HG03045 (cell line): ENCODE measurements at regions not wholly inside any gene's neighbourhood (a gene's known extent, or its start where the extent isn't known, plus 50 kb on each side); places are given as distances from the start of the nearest gene placed in this dataset.

Source experiments
- ATAC-seq: cut with Tn5 transposase; IDR thresholded peaks from one replicate; pipeline ENCODE4 v1.9.1; 2021; ENCODE audit warnings: mild to moderate bottlenecking, moderate library complexity; ENCODE audit not compliant: unreplicated experiment

DNA sequence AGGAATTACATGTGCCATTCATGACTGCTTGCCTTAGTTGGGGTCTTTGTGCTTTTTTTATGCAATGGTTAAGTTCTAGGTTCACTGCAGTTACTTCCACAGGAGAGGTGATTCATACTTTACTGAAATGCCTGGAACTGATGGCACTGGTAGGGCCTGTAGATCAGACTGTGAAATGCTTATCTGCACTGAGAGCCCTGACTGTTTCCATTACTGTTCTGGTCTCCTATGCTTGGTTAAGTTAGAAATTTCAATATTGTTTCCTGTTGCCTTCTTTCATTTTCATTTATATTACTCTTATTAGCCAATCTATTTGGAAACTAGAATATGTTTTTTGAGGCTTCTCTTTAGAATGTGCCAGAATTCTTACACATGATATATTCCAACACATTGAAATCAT, 484.1 kb upstream of the SEMA6A start:
- no peak for ATAC-seq

DNA sequence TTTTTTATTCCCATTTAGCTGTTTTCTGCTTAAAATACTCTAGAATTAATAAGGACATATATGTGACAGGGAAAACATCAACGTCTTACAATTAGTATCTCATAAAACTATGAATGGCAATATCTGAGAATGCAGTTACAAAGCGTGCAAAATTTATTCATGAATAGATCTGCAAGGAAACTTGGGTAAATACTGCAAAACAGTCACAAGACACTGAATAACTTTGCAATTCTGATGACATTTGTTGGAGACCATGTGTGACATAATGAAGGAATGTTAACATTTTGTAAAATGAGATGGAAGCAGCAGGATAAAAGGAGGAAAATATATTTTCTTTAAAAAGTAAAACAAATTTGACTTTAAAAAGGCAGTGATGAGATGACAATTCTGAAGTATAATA, 480.9 kb upstream of the SEMA6A start:
- ATAC-seq: no peak

DNA sequence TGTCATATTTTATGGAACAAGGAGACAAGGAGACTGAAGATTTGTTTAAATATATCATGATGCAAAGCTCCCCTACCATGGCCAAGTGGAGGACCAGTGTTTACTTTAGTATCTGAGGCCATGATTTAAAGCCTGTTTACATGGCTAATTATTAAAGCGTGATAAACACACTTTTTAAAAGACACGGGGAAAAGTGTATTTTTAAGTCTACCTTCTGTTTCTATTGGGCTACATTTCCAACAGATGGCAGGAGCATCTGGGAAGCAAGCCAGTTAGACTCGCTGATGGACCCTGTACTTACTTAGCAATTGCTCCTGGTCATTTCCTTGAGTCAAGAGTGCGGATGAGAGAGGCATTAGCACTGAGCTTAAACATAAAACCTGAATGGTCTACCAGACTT, 480.3 kb upstream of the SEMA6A start:
- no peak for ATAC-seq

DNA sequence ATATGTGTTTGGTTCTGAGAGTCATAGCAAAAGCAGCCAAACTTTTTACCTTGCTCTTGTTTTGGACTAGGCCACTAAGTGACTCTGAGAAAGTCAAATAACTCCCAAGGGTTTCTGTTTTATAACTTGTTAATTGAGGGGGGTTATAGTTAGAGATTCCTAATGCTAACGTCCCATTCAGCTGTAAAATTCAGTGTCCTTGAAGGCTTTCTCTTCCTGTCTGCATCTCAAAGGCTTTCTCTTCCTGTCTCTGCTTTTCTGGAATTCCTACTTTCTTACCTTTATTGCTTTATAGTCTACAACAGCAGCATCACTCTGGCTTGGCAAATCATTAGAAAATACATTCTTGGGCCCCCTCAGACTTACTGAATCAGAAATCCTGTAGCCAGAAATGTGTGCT, 479.5 kb upstream of the SEMA6A start:
- no peak for ATAC-seq

DNA sequence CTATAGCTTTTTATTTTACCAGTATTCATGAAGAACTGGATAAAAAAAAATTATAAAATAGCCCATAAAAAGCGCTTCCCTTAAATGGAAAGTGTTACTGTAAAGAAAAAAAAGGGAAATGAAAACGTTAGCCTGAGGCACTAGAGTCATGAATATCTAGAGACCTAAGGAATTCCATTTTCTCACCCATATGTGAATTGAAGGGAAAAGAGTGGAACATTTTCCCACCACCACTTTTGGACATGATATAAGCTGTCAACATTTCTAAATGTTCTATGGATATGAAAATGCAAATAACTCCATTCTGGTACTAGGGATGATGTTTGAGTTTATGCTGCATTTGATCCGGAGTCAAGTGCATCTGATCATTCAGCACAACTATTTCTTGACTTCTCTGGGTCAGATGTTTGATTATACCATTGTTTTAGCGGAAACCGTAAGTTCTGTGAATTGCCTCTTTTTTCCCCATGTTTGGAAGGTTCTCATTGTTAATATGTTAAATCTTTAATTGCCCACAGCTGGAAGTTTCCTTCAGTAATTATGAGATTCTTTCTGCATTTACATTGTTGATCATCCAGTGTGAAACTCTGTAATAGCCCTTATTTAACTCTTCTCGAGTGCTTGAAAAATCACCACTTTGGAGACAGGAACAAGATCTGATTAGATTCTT, 467.4 kb upstream of the SEMA6A start:
- ATAC-seq: no peak

DNA sequence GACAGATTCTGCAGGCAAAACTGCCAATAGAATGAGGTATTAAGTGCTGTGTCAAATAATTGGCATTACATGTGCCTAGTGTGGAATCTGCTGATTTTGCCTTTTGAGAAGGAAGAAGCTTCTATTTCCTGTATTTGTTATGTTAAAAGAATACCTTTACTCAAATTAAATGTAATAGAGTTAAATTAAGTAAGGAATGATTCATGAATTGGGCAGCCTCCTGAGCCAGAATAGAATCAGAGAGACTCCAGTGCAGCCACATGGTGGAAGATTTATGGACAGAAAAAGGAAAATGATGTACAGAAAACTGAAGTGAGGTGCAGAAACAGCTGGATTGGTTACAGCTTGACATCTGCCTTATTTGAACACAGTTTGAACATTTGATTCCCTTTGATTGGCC, 464.4 kb upstream of the SEMA6A start:
- no peak for ATAC-seq

DNA sequence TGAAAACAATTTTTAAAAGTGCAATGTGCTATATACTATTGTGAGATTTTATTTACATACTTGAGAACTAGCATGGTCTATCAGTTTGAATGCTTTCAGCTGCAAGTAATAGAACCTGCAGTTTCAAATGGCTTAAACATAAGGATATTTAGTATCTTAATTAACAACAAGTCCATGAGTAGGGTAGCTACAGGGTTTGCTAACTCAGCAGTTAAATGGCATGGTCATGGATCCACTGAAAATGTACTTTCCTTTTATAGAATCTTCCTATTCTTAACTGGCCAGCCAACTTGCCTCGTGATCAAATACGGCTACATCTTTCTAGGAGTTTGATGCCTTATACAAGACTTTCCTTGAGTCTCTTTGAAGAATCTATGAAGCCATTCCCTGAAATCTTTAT, 452.8 kb upstream of the SEMA6A start:
- ATAC-seq: no peak

DNA sequence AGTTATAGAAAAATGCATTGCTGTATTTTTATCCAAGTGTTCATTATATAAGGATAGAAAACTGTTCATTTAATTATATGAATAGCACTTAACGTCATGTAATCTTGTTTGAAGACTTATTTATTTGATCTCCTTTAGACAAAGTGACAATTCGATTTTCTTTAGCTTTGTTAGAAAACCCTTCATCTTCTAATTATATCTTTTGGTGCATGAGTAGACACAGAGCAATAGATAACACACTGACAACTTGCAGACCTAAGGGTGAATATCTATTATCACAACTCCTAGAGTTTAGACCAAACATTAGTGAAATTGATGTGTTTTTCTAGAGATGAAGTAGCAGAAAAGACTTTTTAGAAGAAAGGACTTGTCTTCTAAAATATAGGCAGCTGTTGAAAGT, 446.4 kb upstream of the SEMA6A start:
- no peak for ATAC-seq

DNA sequence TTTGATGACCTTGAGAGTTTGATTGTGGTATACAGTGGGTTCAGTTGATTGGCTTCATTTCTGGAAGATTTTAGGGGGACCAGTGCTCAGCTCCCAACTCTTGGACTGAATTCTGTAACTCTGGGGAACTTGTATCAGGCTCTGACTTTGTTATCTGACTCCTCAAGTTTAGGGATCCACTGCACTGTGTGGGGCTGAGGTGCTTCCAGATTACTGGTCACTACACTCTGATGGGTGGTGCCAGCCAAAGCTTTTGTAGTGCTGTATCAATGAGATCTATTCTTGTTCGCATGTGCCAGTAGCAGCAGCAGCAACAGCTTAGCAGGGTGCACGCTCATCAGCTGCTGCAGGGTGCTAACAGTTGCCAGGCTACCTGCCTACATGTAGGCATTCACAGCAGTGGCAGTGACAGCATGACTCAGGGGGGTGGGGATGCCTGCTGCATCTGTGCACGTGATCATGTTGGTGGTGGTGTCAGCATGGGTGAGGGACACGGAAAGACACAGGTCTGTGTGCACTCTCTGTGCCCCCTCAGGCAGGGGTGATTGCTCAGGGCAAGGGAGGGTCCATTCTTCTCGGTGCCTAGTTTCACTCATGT, 438.8 kb upstream of the SEMA6A start:
- ATAC-seq: no peak

DNA sequence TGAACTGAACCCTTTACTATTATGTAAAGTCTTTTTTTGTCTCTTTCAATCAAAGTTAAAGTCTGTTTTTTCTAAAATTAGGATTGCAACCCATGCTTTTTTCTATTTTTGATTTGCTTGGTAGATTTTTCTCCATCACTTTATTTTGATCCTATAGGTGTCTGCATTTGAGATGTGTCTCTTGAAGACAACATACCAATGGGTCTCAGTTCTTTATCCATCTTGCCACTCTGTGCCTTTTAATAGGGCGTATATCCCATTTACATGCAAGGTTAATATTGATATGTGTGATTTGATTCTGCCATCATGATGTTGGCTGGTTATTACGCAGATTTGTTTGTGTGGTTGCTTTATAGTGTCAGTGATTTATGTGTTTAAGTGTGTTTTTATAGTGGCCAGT, 436.0 kb upstream of the SEMA6A start:
- ATAC-seq: no peak

DNA sequence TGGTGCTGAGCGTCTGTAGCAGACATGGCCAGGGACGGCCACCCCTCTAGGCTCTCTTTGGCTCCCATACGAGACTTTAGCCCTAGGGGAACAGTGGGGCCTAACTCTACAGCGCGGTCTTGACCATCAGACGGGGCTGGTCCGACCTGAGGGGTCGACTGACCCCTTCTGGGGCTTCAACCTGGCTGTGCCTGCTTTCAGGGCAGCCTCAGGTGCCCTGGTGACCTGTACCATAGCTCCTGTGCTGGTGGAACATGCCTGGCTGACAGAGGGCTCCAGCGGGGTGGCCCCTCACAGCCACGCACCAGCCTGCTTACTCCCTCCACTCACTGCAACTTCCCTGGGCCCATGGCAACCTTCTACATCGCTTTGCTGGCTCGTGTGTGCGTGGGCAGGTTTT, 423.4 kb upstream of the SEMA6A start:
- ATAC-seq: no peak

DNA sequence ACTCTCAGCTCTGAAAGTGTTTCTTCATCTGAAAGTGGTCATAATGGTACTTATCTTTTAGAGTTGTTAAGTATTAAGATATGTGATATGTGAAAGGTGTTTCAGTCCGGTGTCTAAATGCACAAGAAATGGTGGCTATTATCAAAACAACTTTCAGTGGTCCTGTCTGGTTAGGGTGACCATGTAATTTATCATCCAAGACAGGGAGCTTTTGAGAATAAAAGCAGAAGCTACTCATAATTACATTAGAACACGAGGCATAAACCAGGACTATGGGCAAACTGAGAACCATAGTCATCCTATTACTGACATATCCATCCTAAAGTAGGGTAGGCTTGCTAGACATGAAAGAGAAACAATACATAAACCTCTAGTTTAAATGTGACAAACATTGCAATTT, 418.1 kb upstream of the SEMA6A start:
- ATAC-seq: no peak

DNA sequence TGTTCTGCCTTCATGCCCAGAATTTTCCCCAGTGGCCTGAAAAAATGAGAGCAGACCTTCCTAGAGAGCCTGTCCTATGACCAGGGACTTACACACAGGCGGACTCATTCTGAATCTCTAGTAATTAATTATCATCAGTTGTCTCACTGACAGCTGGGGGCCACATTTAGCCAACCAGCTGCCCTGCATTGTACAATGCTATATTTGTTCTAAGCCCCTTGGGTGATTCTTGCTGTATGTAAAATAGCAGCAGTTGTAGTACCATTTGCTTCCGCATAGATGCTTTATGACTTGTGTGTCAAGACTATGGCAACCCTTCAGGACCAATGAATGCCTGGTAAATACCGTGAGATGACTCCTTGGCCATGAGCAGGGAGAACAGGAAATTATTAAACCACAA, 415.4 kb upstream of the SEMA6A start:
- no peak for ATAC-seq

DNA sequence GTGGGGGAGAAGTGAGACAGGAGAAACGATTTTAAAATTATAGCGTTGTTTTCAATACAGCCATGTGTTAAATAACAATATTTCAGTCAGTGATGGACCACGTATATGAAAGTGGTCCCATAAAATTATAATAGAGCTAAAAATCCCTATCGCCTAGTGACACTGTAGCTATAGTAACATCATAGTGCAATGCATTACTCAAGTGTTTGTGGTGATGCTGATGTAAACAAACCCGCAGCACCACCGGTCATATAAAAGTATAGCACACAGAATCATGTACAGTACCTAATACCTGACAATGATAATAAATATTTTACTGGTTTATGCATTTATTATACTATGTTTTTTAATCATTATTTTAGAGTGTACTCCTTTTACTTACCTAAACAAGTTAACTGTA, 407.4 kb upstream of the SEMA6A start:
- no peak for ATAC-seq

DNA sequence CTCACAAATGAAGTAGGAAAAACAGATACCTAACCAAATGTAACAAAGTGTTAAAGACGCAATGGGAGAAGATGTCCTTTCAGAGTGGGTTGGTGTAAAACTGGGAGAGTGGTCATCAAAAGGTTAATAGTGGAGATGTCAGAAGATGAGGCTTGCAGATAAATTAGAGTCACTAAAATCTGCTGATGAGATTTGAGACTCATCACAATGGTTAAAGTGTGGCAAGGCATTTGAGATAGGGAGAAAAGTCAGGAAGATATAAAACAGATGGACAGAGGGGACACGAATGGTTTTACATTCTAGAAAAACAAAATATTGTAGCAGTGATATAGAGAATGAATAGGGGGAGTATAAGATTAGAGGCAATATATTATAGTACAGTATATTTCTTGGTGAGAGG, 406.0 kb upstream of the SEMA6A start:
- no peak for ATAC-seq

DNA sequence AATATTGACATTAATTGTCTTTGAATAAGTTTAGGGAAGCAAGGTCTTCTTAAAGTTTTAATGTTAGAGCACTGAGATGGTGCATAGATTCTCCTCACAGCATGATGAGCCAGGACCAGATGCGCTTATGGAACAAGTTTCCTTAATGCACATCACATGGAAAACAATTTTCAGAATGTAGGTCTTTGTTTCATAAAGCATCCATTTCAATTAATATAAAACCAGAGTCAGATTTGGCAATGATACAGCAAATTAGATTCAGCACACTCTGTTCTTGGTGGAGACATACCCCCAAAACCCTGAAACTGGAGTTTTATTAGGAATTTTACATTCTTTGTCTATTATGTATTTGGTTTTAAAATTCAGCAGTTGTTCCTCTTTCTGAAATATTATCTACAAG, 402.1 kb upstream of the SEMA6A start:
- no peak for ATAC-seq

DNA sequence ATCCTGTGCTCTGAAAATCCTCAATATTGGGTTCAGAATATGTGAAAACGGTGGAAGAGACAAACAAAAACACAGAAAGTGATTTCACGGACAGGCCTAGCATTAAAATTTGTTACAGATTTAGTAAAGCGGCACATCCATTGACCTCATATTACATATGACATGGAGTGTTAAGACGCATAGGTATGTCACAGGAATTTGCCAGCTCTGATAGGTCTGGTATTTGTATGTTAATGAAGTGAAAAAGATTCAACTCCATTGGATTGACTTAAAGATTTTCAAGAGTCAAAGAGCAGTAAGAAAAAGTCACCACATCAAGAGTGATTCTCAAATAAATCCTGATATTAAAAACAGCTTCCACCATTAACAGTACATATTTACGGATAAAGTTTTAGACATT, 396.5 kb upstream of the SEMA6A start:
- ATAC-seq: no peak

DNA sequence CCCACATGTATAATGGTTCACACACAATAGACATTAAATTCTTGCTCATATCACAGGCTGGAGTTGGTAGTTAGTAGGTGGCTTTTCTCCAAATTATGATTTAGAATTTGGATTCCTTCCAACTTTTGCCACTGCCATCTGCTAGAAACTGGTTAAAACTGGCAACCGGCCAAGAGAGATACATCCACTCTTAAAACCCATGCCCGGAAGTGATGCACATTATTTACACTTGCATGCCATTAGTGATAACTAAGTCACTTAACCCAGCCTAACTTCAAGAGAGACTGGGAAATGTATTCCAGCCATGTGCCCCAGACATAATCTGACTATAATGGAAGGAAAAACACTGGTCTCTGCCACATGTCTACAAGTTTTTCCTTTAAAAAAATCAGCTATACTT, 395.7 kb upstream of the SEMA6A start:
- no peak for ATAC-seq

DNA sequence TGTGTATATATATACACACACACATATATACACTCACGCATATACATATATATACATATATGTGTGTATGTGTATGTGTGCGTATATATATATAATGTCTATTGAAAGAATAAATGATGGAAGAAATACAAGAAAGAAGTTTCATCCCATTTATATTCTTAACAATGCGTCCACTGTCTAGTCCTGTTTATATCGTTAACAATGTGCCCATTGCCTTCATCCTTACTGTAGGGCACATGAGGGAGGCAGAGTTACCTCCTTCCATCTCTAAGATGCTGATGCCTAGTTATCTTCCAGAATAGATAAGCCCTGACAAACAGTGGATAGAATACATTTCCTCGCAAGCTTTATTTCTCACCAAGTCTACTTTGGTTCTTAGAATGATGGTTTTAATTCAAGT, 389.8 kb upstream of the SEMA6A start:
- ATAC-seq: no peak

DNA sequence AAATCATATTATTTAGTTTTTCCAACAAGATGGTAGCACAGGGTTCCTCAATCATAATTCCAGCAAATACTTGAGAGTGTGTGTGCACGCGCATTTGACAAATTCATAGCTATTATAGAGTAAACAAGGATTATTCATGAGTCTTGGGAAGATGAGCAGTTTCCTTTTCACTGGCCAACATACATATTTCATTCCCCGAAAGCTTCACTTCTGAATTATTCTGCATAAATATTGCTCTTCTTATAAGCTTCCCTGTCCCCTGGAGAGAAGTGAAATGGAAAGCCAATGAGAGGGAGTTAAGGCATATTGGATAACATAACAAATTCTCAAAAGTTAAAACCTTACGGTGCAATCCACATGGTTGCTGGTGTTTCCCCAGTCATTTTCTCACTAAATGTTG, 386.4 kb upstream of the SEMA6A start:
- no peak for ATAC-seq

DNA sequence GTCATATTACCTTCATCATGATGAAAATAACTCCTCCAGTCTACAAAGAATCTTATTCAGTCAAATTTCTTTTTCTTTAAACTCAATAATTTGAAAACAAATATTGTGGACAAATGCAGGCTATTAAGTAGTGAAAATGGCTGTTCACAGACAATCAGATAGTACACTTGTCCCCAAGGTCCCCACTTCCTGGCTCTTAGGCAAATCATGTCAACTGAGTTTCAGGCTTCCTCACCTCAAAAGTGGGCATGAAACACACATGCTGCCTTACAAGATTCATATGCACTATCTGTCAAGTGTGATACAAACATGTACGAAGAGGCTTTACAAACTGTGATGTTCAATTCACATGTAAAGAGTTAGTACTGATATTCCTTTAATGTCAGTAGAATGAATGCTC, 385.2 kb upstream of the SEMA6A start:
- ATAC-seq: no peak

DNA sequence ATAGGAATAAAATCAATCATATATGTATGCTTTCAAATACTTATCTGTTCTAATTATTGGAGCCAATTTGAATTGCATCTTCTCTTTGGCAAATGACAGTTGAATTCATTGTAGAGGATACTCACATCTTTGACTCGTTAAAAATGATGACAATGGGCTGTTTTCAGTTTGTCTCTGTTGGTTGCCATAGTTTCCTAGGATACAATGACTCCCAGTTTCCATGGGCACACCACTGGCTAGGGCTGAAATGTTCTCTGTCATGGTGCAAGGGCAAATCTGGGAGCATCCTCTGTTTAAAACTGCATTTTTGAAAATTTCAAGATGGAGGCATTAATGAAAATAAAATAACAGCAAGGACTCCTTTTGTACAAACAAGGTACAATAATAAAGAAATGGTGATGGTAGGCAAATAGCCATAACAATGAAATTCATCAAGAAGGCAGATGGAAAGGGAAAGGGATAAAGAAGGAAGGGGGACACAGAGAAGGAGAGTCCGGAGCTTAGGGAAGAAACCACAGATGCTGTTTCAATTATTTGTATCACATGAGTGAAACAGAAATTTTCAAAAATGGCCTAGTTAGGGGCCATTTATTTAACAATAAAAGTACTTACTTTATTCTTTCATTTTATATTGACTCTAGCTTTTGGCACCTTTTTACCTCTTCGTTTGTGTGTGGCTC, 378.8 kb upstream of the SEMA6A start:
- ATAC-seq: no peak

DNA sequence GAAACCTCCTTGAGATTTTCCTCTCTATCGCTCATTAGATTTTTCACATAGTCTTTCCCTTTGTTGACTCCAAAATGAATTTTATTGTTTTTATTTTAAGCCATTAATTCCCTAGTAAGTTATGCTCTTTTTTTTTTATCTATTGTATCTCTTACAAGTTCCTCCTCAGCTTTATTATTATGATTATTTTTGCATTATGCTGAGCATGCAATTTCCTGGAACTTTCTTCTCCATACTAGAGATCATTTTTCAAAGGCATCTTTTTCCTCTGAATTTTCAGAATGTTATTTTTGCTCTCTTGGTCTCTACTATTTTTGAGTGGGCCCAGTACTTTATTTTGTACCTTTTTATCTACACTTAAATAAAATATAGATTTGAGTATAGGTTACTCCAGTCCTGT, 376.6 kb upstream of the SEMA6A start:
- ATAC-seq: no peak
